ENCODE measurements at regions not wholly inside any gene's neighbourhood (a gene's known extent, or its start where the extent isn't known, plus 50 kb on each side); places are given as distances from the start of the nearest gene placed in this dataset.

DNA sequence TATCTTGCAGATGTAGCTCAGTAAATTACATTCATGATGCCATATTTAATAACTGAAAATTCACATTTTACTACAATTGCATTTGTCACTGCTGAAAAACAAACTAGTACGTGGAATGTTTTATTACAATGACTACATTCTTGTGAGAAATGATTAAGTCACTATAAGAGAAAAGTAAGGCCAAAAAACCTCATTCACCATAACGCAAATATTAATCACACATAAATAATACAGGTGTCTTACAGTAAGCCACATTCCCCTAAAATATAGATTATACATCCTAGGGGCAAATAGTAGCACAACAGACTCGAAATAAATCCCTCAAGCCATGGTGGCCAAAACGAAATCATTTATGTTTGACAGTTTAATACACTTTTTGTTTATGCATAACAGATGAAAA, 460.6 kb downstream of the NR4A2 start:
- WGBS (ENCODE audit: extremely low coverage, insufficient read length, low lambda C conversion rate) = no CpG with 5 or more reads among the region's 4 CpGs
- no peaks in the 10 kb centered on the region; the same call in 1 of the 2 replicates for H3K27me3 Mint-ChIP-seq (ENCODE audit: low read depth)
- no peak overlapping the region for H4K5ac ChIP-seq (ENCODE audit: insufficient read length, low read depth, low read length)
- H3K18ac ChIP-seq (ENCODE audit: insufficient read length, low read depth, low read length) = no peak overlapping the region
- H3K4me3 Mint-ChIP-seq = no peak overlapping the region
- H3K56ac ChIP-seq (ENCODE audit: insufficient read length, low read depth, low read length) = no peak overlapping the region
- H4K8ac ChIP-seq (replicated peaks; ENCODE audit: insufficient read length, low read depth, low read length) = no peak overlapping the region
- H3K23ac ChIP-seq (ENCODE audit: insufficient read length, low read depth, low read length) = no peak overlapping the region
- no peak overlapping the region for H2BK20ac ChIP-seq (ENCODE audit: low read depth, low read length, poor library complexity, severe bottlenecking)
- no peaks in the 10 kb centered on the region for H3K23me2 ChIP-seq (ENCODE audit: insufficient read length, low read depth, low read length, poor library complexity, severe bottlenecking)
- H2BK12ac ChIP-seq (ENCODE audit: insufficient read length, low read depth, low read length) = no peak overlapping the region
- no peak overlapping the region for H3K14ac ChIP-seq (ENCODE audit: insufficient read depth, low read length)
- H4K91ac ChIP-seq (ENCODE audit: insufficient read length, low read depth, low read length) = no peak overlapping the region
- H3K9me3 ChIP-seq (ENCODE audit: control insufficient read depth, low read depth, low read length) = no peaks in the 10 kb centered on the region
- H3T11ph ChIP-seq (ENCODE audit: low read length) = no peak overlapping the region
- DNase-seq = no peak
- H2AK5ac ChIP-seq (ENCODE audit: insufficient read length, low read length) = no peak overlapping the region
- no peak overlapping the region for H2AFZ ChIP-seq (ENCODE audit: low read length)
- peaks cover 5 to 12% of the 10 kb centered on the region in 2 experiments; a peak in 4 of 5 replicates for H3K9me3 Mint-ChIP-seq
- no peak overlapping the region for H3K27ac ChIP-seq (ENCODE audit: insufficient read length, low read depth, low read length)
- no peaks in the 10 kb centered on the region for H3K79me1 ChIP-seq (ENCODE audit: insufficient read depth, low read depth, low read length, poor library complexity, severe bottlenecking)
- peaks cover under 1 to 1% of the 10 kb centered on the region in 2 experiments; a peak in 3 of 4 replicates for H3K4me1 Mint-ChIP-seq
- no peaks in the 10 kb centered on the region for H3K4me1 ChIP-seq (ENCODE audit: insufficient read depth, low read length)
- H3K4ac ChIP-seq (ENCODE audit: low read depth, low read length) = no peak overlapping the region
- no peaks in the 10 kb centered on the region for H3K27me3 ChIP-seq (ENCODE audit: insufficient read depth, low read length)
- H3K79me2 ChIP-seq (ENCODE audit: insufficient read depth, low read length) = no peaks in the 10 kb centered on the region
- H3K36me3 Mint-ChIP-seq (ENCODE audit: insufficient read depth in 1 of 3, low read depth in 3 of 3) = peaks cover 3 to 6% (median 4%) of the 10 kb centered on the region in 3 experiments; a peak in 6 of 7 replicates
- H2BK5ac ChIP-seq (ENCODE audit: insufficient read length, low read length) = no peak overlapping the region
- H3K27ac Mint-ChIP-seq = no peak overlapping the region
- H2BK15ac ChIP-seq (ENCODE audit: low read depth, low read length) = no peak overlapping the region
- H4K20me1 ChIP-seq (ENCODE audit: control insufficient read depth, insufficient read depth, insufficient read length) = no peaks in the 10 kb centered on the region
- TF ChIP-seq, protein P1, sequence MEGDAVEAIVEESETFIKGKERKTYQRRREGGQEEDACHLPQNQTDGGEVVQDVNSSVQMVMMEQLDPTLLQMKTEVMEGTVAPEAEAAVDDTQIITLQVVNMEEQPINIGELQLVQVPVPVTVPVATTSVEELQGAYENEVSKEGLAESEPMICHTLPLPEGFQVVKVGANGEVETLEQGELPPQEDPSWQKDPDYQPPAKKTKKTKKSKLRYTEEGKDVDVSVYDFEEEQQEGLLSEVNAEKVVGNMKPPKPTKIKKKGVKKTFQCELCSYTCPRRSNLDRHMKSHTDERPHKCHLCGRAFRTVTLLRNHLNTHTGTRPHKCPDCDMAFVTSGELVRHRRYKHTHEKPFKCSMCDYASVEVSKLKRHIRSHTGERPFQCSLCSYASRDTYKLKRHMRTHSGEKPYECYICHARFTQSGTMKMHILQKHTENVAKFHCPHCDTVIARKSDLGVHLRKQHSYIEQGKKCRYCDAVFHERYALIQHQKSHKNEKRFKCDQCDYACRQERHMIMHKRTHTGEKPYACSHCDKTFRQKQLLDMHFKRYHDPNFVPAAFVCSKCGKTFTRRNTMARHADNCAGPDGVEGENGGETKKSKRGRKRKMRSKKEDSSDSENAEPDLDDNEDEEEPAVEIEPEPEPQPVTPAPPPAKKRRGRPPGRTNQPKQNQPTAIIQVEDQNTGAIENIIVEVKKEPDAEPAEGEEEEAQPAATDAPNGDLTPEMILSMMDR (conservative IDR thresholded peaks at IDR 0.05) = no peak
- no peak overlapping the region for H3K4me2 ChIP-seq (ENCODE audit: insufficient read depth, insufficient read length, low read length)
- no peak overlapping the region for H3K9ac ChIP-seq (ENCODE audit: extremely low read depth, insufficient read length, low read length)
- H2BK120ac ChIP-seq (ENCODE audit: low read depth, low read length, poor library complexity, severe bottlenecking) = no peak overlapping the region

All from H9 (cell line).